ENCODE measurements at regions not wholly inside any gene's neighbourhood (a gene's known extent, or its start where the extent isn't known, plus 50 kb on each side); places are given as distances from the start of the nearest gene placed in this dataset.

DNA sequence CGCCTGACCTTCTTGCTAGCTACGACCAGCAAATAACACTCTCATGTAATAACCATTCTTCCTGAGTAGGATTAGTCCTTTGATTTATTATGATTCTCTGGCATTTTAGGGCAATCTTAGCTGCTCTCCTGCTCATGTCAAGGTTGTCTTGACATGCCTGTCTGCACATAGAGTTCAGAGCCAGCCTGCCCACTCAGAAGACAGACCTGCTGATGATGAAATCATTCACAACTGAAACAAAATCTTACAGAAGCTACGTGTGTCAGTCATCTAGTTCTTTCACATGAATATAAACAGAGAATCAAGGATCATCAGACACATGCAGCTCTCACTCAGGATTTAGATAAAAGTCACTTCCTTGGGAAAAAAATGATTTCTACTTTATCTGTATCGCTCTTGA lies 173.6 kb upstream of the LYSMD4 start:
- H3K27me3 ChIP-seq = no peaks in the 10 kb centered on the region
- no peak overlapping the region for H3K4me3 ChIP-seq
- H3K4me1 ChIP-seq = no peaks in the 10 kb centered on the region
- no peaks in the 10 kb centered on the region for H3K9me3 ChIP-seq
- no peak for DNase-seq
- no peak for TF ChIP-seq POLR2A (IDR thresholded peaks at IDR 0.05)
- TF ChIP-seq, protein P1, sequence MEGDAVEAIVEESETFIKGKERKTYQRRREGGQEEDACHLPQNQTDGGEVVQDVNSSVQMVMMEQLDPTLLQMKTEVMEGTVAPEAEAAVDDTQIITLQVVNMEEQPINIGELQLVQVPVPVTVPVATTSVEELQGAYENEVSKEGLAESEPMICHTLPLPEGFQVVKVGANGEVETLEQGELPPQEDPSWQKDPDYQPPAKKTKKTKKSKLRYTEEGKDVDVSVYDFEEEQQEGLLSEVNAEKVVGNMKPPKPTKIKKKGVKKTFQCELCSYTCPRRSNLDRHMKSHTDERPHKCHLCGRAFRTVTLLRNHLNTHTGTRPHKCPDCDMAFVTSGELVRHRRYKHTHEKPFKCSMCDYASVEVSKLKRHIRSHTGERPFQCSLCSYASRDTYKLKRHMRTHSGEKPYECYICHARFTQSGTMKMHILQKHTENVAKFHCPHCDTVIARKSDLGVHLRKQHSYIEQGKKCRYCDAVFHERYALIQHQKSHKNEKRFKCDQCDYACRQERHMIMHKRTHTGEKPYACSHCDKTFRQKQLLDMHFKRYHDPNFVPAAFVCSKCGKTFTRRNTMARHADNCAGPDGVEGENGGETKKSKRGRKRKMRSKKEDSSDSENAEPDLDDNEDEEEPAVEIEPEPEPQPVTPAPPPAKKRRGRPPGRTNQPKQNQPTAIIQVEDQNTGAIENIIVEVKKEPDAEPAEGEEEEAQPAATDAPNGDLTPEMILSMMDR (IDR thresholded peaks at IDR 0.05 in 4 of 5, conservative IDR thresholded peaks at IDR 0.05 in 1 of 5) = no peak
- intact Hi-C loops (cut with DNase I; ENCODE audit: low total_unique reads) (no loop called here), in situ Hi-C loops (cut with MboI; ENCODE audit: low sequenced_read_pairs in 4 of 4) (loop anchor here in 1 of 4 donors (25.0 kb wide), 1 partner anchor 656 kb away; no protein-coding TSS in a partner anchor)
- H3K36me3 ChIP-seq = no peaks in the 10 kb centered on the region
- no peak for ATAC-seq
- no peak overlapping the region for H3K27ac ChIP-seq

DNA sequence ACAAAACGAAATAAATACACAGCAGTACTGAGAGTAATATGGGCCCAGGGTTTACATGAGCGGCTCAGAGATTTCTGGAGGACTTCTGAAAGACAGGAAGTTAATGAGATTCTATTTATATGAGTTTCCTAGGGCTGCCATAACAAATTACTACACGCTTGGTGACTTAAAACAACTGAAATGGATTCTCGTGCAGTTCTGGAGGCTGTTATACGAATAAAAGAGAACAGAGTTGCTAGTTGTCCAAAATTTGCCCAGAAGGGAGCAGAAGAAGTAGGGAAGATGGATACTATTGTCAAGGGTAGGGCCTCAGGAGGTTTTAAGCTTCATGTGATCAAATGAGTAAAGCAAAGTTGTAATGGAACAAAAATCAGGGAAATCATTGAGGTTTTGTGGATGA lies 173.1 kb upstream of the LYSMD4 start:
- Histone ChIP-seq H3K4me3 (no peak overlapping the region), H3K4me1 (no peaks in the 10 kb centered on the region), H3K9me3 (no peaks in the 10 kb centered on the region), H3K27me3 (no peaks in the 10 kb centered on the region), H3K36me3 (no peaks in the 10 kb centered on the region), H3K27ac (no peak overlapping the region)
- DNase-seq (no peak), ATAC-seq (no peak)
- in situ Hi-C loops (cut with MboI; ENCODE audit: low sequenced_read_pairs in 4 of 4) (loop anchor here in 1 of 4 donors (25.0 kb wide), 1 partner anchor 656 kb away; no protein-coding TSS in a partner anchor), intact Hi-C loops (cut with DNase I; ENCODE audit: low total_unique reads) (no loop called here)
- TF ChIP-seq, protein P1 (IDR thresholded peaks at IDR 0.05 in 4 of 5, conservative IDR thresholded peaks at IDR 0.05 in 1 of 5) = no peak
- no peak for TF ChIP-seq POLR2A (IDR thresholded peaks at IDR 0.05)

DNA sequence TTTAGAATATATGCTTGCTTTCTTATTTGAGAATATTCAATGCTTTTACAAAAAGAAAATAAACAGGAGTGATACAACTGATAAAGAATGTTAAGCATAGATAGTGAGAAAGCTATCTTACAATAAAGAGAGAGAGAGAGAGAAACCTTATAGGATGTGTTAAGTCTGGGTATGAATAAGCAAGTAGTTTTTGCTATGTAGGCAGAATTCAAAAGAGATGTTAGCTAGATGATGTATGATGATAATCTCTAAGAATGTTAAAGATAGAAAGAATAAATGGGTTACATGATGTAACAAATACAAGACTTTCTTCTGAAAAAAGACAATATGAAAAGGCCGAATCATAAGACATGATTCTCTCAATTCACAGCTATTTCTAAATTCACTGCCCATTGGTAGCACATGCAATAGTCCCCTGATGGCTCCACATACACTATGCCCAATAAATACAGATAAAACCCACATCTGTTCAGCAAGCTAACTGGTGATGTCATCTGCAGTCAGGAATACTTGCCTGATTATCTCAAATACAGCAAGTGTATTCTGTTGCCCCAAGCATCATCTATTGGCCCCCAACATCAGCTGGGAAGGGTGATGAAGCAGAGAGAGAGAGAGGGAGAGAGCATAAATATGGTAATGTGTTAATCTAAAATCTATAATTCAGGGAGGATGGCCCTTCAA lies 169.2 kb upstream of the LYSMD4 start:
- intact Hi-C loops (cut with DNase I; ENCODE audit: low total_unique reads) = no loop called here
- no peak overlapping the region for H3K27ac ChIP-seq

DNA sequence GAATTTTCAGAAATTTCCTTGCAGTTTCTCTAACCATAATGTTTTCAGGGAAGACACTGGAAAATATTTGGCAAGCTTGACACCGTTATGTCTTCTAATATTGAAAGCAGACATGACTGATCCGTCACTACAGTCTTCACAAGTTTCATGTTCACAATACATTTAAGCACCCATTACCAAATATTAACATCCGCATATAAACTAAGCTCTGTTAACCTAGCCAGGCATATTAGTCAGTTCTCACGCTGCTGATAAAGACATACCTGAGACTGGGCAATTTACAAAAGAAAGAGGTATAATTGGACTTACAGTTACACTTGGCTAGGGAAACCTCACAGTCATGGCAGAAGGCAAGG lies 162.7 kb upstream of the LYSMD4 start:
- Histone ChIP-seq H3K9me3 (no peaks in the 10 kb centered on the region), H3K27me3 (no peaks in the 10 kb centered on the region), H3K4me1 (no peaks in the 10 kb centered on the region), H3K27ac (no peak overlapping the region), H3K4me3 (no peak overlapping the region), H3K36me3 (no peaks in the 10 kb centered on the region)
- intact Hi-C loops (cut with DNase I; ENCODE audit: low total_unique reads) (no loop called here), in situ Hi-C loops (cut with MboI; ENCODE audit: low sequenced_read_pairs in 4 of 4) (no loop called here)
- ATAC-seq (no peak), DNase-seq (no peak)
- TF ChIP-seq, protein P1 (IDR thresholded peaks at IDR 0.05 in 4 of 5, conservative IDR thresholded peaks at IDR 0.05 in 1 of 5) = no peak
- no peak for TF ChIP-seq POLR2A (IDR thresholded peaks at IDR 0.05)

More for the DNA sequence above, 169.2 kb upstream of the LYSMD4 start:
- TF ChIP-seq, protein P1 (IDR thresholded peaks at IDR 0.05 in 4 of 5, conservative IDR thresholded peaks at IDR 0.05 in 1 of 5) = no peak
- TF ChIP-seq POLR2A (IDR thresholded peaks at IDR 0.05) = no peak
- Histone ChIP-seq H3K27me3 (no peaks in the 10 kb centered on the region), H3K9me3 (no peaks in the 10 kb centered on the region), H3K4me3 (no peak overlapping the region), H3K4me1 (no peaks in the 10 kb centered on the region), H3K36me3 (no peaks in the 10 kb centered on the region)
- DNase-seq (no peak), ATAC-seq (no peak)
- in situ Hi-C loops (cut with MboI; ENCODE audit: low sequenced_read_pairs in 4 of 4) = loop anchor here in 1 of 4 donors (25.0 kb wide), 1 partner anchor 660 kb away; no protein-coding TSS in a partner anchor

Measured in gastrocnemius medialis (tissue), 4 donors.